GM23338 (cell line): ENCODE measurements at regions not wholly inside any gene's neighbourhood (a gene's known extent, or its start where the extent isn't known, plus 50 kb on each side); places are given as distances from the start of the nearest gene placed in this dataset.

Experiments
- CREB1 ChIP-seq: fragments of 250-450 bp; sonication (Bioruptor Pico); IDR thresholded peaks from 2 replicates; pipeline ENCODE4 v1.5.0; 2020; ENCODE audit warnings: low read depth, mild to moderate bottlenecking, moderate library complexity
- EZH2 ChIP-seq: fragments of 200-600 bp; sonication (generic); IDR thresholded peaks from one replicate; pipeline ENCODE4 v1.8.0; 2017; ENCODE audit warnings: antibody characterized with exemption, mild to moderate bottlenecking, low read depth; ENCODE audit not compliant: unreplicated experiment
- EZH2phosphoT487 ChIP-seq: fragments of 200-600 bp; sonication (generic); IDR thresholded peaks from one replicate; pipeline ENCODE4 v1.8.1; 2018; ENCODE audit warnings: antibody characterized with exemption; ENCODE audit not compliant: unreplicated experiment
- NANOG ChIP-seq: IDR thresholded peaks from 2 replicates; pipeline ENCODE4 v1.6.1; 2016; ENCODE audit warnings: antibody characterized with exemption, borderline replicate concordance
- POLR2AphosphoS5 ChIP-seq: IDR thresholded peaks from 2 replicates; pipeline ENCODE4 v1.6.1; 2016; ENCODE audit warnings: antibody characterized with exemption, low read depth
- ZNF331 ChIP-seq: fragments of 250-450 bp; sonication (Bioruptor Pico); IDR thresholded peaks from 2 replicates; pipeline ENCODE4 v1.5.0; 2020; ENCODE audit warnings: low read depth, mild to moderate bottlenecking, moderate library complexity
- TF ChIP-seq, protein P1 (sequence below), 2 experiments: fragments of 200-600 bp in 1 of 2; sonication (generic) in 1 of 2; conservative IDR thresholded peaks; 2 replicates each; pipeline versions ENCODE4 v1.5.1 to v1.6.1; 2016 to 2017; ENCODE audit warnings: antibody characterized with exemption in 2 of 2, low read depth in 2 of 2, mild to moderate bottlenecking in 2 of 2, moderate library complexity in 1 of 2
- TF ChIP-seq, protein P2 (sequence below): IDR thresholded peaks from one replicate; pipeline ENCODE4 v1.6.1; 2018; ENCODE audit warnings: antibody characterized with exemption; ENCODE audit not compliant: unreplicated experiment

- TF ChIP-seq, protein P1, sequence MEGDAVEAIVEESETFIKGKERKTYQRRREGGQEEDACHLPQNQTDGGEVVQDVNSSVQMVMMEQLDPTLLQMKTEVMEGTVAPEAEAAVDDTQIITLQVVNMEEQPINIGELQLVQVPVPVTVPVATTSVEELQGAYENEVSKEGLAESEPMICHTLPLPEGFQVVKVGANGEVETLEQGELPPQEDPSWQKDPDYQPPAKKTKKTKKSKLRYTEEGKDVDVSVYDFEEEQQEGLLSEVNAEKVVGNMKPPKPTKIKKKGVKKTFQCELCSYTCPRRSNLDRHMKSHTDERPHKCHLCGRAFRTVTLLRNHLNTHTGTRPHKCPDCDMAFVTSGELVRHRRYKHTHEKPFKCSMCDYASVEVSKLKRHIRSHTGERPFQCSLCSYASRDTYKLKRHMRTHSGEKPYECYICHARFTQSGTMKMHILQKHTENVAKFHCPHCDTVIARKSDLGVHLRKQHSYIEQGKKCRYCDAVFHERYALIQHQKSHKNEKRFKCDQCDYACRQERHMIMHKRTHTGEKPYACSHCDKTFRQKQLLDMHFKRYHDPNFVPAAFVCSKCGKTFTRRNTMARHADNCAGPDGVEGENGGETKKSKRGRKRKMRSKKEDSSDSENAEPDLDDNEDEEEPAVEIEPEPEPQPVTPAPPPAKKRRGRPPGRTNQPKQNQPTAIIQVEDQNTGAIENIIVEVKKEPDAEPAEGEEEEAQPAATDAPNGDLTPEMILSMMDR (conservative IDR thresholded peaks at IDR 0.05; ENCODE audit: low read depth in 2 of 2) = no peak
- TF ChIP-seq POLR2AphosphoS5 (no peak), EZH2 (no peak), CREB1 (CRISPR knock-in tag) (no peak), EZH2phosphoT487 (no peak), ZNF331 (no peak), NANOG (no peak)
- TF ChIP-seq, protein P2, sequence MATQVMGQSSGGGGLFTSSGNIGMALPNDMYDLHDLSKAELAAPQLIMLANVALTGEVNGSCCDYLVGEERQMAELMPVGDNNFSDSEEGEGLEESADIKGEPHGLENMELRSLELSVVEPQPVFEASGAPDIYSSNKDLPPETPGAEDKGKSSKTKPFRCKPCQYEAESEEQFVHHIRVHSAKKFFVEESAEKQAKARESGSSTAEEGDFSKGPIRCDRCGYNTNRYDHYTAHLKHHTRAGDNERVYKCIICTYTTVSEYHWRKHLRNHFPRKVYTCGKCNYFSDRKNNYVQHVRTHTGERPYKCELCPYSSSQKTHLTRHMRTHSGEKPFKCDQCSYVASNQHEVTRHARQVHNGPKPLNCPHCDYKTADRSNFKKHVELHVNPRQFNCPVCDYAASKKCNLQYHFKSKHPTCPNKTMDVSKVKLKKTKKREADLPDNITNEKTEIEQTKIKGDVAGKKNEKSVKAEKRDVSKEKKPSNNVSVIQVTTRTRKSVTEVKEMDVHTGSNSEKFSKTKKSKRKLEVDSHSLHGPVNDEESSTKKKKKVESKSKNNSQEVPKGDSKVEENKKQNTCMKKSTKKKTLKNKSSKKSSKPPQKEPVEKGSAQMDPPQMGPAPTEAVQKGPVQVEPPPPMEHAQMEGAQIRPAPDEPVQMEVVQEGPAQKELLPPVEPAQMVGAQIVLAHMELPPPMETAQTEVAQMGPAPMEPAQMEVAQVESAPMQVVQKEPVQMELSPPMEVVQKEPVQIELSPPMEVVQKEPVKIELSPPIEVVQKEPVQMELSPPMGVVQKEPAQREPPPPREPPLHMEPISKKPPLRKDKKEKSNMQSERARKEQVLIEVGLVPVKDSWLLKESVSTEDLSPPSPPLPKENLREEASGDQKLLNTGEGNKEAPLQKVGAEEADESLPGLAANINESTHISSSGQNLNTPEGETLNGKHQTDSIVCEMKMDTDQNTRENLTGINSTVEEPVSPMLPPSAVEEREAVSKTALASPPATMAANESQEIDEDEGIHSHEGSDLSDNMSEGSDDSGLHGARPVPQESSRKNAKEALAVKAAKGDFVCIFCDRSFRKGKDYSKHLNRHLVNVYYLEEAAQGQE = no peak
Observed at GRCh38 chr20:17172836-17173516, 53.9 kb upstream of the PCSK2 start.
